HG03432 (cell line): ENCODE measurements at regions not wholly inside any gene's neighbourhood (a gene's known extent, or its start where the extent isn't known, plus 50 kb on each side); places are given as distances from the start of the nearest gene placed in this dataset.
"Not testable (repeated sequence)": the region's sequence is repeated elsewhere in the genome, so short reads cannot be mapped to it uniquely, and the experiment has no call there.

Experiments used
- ATAC-seq: cut with Tn5 transposase; IDR thresholded peaks from one replicate; pipeline ENCODE4 v1.9.1; 2021; ENCODE audit warnings: mild to moderate bottlenecking, moderate library complexity; ENCODE audit not compliant: unreplicated experiment

GRCh38 chr6:85867595-85867994 is 224.9 kb upstream of the SYNCRIP start:
- no peak for ATAC-seq

GRCh38 chr6:85866758-85867401 is 224.2 kb upstream of the SYNCRIP start:
- no peak for ATAC-seq

- no peak for ATAC-seq
Observed at GRCh38 chr6:85866370-85866730, 223.7 kb upstream of the SYNCRIP start.

DNA sequence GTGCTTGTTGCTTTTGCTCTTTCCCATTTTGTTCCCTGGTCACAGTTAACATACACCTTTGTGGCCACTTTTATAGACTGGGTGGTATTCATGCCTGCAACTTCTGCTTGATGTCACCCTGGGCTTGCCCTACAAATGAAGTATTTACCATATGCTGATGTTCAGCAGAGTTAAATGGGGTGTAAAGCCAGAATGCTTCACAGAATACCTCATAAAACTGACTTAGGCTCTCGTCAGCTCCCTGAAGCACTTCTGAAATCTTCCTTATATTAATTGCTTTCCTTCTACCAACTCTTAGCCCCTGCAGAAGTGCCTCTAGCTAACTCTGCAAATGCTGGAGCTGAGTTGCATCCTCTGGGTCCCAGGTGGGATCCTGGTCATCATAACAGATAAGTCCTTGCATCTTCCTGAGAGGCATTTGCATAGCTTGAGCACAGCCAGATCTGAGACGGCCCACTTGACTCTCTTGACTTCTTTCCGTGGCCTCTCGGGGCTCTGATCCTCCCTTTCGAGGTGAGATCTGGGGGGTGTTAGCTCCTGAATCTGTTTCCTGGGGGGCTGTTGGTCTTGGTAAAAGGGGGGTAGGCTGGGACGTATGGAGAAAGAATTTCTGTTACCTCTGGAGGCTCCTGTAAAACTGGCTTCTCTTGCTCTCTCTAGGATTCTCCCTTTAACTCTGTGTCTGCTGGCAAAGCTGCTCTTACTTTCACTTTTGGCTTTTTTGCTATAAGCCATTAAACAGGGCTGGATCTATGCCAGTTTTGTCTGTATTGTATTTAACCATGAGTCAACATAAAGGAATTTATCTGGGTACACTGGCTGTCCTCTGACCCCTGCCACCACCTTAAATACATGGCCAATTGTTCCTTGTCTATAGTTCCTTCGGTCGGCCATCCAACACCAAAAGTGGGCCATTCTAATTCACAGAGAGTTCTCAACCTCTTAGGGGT is 223.0 kb upstream of the SYNCRIP start:
- peak; percentile 75 for ATAC-seq

DNA sequence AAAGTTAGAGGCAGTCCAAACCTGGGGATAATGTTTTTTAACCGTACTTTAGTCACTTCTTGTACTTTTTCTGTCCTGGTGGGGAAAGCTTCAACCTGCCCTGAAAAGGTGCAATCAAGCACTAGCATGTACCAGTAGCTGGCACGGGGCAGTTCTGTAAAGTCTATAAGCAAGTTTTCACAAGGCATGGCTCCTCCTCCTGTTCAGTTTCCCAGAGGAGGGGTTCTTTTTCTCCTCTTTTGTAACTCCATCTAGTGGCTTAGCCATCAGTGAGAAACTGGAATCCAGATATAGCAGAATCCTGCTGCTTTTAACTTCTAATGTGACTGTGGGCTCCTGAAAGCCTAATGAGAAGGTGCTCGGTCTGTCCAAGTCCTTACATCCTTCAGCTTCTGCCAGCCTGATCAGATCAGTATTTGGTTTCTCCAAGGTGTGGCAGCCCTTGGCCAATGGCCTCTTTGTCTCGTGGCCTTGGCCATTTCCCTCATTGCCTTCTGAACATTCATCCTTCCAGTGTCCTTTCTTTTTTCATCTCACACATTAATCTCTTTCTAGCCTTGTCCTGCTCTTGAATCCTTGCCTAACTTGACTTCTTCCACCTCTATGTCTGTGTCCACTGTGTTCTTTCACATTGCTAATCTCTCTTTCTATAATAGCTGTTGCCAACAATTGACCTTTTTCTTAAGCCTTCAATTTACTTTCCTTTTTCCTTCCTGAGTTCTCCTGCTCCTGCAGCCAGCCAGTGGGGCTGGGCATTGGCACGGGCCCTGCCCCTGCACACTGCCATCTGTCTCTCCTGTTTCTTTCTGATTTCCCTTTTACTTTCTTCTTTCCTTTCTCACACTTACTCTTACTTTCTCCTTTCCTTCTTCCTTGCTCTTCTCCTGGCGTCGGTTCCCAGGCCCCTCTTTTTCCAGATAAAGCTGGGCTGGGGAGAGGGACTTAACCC is 222.0 kb upstream of the SYNCRIP start:
- no peak for ATAC-seq

GRCh38 chr6:85856235-85856634 is 213.5 kb upstream of the SYNCRIP start:
- ATAC-seq: no peak

GRCh38 chr6:85838351-85839119 is 195.8 kb upstream of the SYNCRIP start:
- ATAC-seq: not testable (repeated sequence)

DNA sequence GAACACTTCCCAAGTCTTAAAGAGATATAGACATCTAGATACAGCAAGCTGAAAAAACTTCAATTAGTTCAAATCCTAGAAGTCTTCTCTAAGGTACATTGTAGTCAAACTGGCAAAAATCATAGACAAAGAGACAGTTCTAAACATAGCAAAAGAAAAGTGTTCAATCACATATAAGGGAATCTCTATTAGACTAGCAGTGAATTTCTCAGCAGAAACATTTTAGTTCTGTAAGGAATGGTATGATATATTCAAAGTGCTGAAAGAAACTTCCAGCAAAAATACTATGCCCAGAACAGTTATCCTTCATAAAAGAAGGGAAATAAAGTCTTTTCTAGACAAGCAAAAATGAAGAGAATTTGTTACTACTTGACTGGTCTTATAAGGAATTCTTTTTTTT is 186.3 kb upstream of the SYNCRIP start:
- no peak for ATAC-seq

DNA sequence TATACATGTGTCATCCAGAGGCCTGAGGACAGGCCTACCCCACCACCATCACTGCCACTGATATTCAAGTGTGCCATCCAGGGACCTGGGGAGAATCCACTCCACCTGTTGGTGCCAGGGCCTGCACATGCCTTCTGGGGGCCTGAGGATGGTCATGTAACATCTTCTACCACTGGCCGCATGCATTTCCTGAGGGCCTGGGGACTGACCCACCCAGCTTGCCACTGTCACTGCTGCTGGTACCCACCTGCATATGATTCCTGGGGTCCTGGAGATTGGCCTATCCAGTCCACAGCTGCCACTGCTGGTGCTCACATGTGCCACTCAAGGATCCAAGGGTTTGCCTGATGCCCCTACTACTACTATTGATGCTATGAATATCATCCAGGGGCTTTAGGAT is 184.3 kb upstream of the SYNCRIP start:
- no peak for ATAC-seq

DNA sequence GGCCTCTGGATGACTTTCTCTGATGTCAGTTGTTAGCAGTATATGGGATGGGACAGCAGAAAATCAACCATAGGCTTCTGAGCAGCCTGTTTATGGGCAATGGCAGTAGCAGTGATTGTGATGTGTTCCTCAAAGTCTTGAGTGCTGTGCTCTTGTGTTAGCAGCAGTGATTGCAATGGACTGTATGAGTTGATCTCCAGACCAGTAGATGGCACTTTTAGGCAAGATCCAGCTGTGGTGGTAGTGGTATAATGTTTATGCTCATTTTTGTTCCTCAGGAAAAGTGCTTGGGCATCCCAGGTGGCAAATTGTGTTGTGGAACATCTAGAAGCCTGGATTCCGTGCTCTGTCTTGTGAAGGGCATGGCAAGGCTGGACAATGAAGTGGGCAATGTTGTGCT is 181.6 kb upstream of the SYNCRIP start:
- ATAC-seq: no peak

DNA sequence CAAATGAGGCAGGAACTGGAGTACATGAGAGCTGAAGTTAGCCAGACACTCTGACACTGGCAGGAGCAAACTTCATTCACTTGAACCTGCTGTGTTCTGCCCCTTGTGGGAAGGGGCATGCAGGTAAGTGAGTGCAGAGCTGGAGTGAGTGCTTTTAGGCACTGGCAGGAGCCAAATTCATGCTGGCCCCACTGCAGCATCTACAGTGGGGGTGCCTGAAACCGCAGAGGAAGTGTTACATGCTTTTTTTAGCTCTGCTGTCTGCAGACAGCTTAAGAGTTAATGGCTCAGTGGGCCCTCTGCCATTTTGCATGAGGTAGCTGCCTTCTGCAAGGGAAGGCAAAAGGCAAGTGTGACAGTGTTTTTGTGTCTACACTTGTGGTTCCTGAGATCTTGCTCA is 167.9 kb upstream of the SYNCRIP start:
- peak; percentile 59 for ATAC-seq

DNA sequence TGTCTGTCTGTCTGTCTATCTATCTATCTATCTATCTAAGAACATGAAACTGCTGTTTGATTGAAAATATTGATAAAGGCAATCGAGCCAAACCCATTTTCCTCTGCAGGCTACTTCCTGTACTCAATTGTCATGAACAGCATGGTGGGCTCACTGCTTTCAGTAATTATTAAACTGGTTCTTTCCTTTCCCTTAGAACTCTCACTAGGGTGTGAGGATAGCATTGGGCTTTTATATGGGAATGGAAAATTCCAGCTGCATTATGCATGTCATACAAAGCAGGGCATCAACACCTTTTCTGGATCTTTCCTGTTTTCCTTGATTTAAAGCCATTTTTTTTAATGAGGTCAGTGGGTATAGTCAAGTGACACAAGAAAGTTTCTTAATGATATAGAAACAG is 161.0 kb upstream of the SYNCRIP start:
- no peak for ATAC-seq

- ATAC-seq: no peak
Observed at GRCh38 chr6:85802162-85802561, 159.5 kb upstream of the SYNCRIP start.

DNA sequence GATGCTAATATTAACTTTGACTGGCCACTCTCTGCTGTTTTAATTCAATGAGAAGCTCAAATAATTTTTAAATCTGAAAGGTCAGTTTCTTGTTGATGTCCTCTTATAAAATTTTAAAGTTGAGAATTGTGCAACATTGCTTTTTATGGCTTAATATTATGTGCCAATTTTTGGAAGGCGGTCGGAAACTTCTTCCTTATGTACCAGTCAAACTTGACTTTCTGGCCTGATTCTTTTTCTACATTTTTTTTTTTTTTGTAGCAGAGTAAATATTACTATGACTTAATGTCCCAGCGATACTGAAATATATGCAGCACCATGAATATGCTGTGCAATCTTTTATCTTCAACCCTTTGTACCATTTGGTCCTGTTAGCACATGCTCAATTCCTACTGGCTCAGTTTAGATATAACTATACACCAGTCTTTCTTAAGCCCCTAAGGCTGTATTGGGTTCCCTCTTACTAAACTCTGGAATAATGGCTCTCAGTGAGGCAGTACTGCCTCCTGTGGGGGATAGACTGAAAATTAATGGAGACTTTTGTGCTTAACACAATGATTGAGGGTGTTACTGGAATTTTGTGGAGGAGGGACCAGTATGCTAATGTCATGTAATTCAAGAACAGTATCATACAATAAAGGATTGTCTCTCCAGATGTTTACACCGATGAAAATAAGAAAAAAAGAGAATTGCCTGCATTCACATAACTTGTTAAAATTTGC is 156.4 kb upstream of the SYNCRIP start:
- no peak for ATAC-seq

DNA sequence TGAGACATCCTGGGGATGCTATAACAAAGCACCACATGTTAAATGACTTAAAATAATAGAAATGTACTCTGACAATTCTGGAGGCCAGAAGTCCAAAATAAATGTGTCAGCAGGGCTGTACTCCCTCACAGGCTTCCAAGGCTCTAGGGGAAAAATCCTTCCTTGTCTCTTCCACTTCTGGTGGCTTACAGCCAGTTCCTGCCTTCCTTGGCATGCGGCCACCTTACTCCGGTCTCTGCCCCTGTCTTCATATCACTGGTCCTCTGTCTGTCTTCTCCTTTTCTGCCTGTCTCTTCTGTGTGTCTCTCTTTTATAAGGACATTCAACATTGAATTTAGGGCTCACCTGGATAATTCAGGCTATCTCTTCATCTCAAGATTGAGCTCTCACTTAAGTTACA is 155.3 kb upstream of the SYNCRIP start:
- no peak for ATAC-seq

- no peak for ATAC-seq
Observed at GRCh38 chr6:85795945-85796344, 153.3 kb upstream of the SYNCRIP start.

DNA sequence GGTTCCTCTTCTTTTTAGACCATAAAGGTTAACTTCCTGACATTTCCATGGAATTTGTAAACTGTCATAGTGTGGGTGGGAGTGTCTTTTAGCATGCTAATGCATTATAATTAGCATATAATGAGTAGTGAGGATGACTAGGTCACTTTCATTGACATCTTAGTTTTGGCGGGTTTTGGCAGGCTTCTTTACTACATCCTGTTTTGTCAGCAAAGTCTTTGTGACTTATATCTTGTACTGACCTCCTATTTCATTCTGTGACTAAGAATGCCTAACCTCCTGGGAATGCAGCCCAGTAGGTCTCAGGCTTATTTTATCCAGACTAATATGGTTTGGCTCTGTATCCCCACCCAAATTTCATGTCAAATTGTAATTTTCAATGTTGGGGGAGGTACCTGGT is 149.6 kb upstream of the SYNCRIP start:
- no peak for ATAC-seq

GRCh38 chr6:85775883-85776282 is 133.2 kb upstream of the SYNCRIP start:
- ATAC-seq: no peak

DNA sequence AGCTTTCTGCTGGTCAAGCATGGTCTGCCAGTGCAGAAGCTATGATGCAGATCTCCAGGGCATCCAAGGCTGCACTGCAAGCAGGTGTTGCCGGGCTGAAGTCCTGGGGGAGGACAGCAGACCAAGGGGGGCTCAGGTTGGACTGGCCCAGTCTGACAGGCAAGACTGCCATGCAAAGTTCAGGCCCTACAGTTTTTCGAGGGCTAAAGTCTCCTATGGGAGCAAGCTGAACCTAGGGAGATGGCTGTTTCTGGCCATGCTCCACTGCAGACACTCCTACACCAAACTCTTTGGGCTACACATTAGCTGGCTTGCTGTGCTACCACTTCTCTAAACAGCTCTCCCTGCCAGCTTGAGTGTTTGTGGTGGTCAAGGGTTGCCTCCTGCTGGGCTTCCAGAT is 130.0 kb upstream of the SYNCRIP start:
- ATAC-seq: no peak

DNA sequence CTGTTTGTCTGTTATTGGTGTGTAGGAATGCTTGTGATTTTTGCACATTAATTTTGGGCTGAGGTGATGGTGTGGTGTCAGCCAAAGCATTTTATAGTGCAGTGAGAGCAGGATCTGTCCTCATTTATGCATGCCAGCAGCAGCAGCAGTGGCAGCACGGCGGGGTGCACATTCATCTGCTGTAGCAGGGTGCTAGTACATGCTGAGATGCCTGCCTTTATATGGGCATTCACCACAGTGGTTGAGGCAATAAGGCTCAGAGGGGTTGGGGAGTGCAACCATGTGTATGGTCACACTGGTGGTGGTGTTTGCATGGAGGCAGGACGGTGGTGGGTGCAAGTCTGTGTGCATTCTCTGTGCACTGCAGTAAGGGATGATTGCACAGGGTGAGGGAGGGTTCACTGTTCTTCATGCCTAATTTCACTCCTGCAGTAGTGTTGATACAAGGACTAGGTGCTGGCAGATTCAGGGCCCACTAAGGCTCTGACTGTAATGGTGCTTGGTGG is 129.3 kb upstream of the SYNCRIP start:
- ATAC-seq: no peak
